HG03432 (cell line): ENCODE measurements at regions not wholly inside any gene's neighbourhood (a gene's known extent, or its start where the extent isn't known, plus 50 kb on each side); places are given as distances from the start of the nearest gene placed in this dataset.
A peak's percentile ranks its signal among the peaks of the same experiment; 100 is the strongest.

ENCODE experiments used
- ATAC-seq: cut with Tn5 transposase; IDR thresholded peaks from one replicate; pipeline ENCODE4 v1.9.1; 2021; ENCODE audit warnings: mild to moderate bottlenecking, moderate library complexity; ENCODE audit not compliant: unreplicated experiment

GRCh38 chr13:100818711-100819110, 144.1 kb upstream of the TMTC4 start:
- no peak for ATAC-seq

DNA sequence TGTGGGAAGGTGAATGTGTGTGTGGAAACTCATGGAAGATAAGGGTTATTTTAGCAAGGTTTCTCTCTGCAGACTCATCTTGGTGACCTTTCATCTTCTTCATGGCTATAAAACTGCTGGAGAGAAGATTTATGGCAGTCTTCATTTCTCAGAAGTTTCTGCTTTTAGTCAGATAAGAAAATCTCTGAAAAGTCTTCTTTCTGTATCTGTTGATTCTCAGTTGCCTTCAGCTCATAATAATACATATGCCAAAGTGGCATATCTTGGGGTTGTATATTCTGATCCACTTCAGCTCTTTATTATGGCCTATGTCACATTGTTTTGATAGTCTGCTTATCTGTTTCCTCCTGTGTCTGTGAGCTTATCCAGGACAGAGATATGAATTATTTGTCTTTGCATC, 143.3 kb upstream of the TMTC4 start:
- no peak for ATAC-seq

DNA sequence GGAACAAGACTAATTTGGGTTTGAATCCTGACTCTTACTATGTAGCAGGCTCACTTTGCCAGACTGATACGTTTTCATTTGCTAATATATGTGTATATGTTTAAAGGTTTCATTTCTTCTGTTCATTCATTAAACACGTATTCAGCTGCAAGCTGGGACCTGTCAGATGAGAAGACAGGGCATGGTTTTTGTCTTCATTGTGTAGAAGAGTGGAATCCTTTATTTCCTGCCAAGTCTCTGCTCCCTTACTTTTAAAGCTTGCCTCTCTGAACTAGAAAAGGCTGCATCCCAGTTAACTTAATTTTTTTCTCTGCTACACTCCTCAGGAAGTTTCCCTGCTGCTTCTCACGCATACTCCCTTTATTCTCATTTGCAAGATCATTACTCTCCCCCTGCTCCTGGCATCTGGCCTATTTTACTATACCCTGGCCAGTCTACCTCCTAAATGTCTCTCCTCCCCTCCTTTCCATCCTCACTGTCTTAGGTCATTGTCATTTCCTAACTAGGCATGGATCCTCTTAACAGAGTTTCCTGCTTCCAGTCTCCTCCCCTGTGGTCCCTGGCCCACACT, 141.0 kb upstream of the TMTC4 start:
- no peak for ATAC-seq

DNA sequence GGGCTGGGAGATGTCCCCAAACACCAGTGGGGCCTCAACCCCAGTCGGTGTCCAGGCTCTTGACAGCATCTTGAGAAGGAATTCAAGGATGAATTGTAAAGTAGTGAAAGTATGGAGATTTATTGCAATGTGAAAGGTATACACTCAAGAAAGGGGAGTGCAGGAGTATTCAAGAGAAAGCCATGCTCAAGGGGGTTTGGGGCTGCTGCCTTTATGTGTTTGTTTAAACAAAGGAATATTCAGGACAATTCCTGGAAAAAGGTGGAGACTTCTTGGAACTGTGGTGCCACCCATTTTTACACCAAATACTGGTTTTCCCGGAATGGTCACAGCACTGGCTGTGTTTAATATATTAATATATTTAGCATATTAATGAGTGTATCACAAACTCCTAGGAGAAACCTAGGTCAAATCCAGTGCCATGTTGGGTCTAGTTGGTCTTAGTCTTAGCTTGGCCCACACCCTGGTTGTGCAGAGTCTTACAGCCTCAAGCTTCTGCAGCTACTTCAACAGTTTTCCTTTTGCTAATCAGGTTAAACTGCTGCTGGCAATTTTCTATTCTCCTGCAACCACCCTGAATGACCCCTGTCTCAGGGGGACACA, 138.5 kb upstream of the TMTC4 start:
- no peak for ATAC-seq

DNA sequence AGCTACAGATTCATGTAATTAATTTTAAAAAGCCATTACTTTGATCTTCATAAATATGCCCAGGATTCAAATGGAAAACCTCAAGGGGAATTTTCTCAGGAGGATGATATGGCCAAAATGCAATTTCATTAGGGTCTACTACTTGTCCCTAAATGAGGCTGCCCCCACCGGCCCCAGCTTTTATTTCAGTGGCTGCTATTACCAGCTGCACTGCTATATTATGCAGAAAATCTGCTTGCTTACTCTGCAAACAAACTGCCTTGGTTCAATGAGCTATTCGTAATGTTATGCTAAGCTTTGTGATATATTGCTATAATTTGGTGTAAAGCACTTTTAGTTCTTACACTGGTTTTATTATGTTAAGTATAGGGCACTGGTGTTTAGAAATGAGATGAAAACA, 137.3 kb upstream of the TMTC4 start:
- ATAC-seq = no peak

DNA sequence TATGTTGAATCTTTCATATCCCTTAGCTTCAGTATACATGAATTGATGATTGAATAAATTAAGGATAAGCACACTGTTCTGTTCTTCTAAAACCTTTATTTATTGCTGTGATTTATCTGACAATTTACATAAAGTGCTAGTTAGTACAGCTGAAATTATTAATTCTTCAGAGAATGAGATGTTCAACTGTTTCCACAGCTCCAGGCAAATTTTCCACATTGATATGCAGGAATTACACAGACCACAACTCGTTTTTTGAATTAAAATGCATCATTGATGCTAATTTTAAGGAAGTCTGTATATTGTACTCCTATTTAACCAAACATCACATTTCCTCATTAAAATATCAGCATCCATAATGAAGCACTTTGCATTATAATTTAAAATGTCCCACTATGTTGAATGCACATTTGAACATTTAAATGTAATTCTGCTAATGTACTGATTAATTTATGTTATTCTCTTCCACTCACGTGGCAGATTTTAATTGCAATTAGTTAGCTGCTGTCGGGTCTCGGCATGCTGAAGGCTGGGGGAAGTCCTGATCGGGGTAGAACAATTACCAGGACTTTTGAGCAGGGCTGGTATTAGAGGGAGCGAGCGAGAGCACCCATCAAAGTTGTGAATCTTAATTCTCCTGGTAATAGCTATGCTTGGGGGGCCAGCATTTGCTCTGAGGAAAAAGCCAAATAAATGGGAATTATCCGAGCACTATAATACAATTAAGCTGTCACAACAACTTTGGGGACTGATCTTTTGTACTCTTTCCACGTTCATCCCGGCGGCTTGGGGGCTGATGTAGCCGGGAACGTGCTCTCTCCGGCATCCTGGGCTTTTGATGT, 136.7 kb upstream of the TMTC4 start:
- no peak for ATAC-seq

DNA sequence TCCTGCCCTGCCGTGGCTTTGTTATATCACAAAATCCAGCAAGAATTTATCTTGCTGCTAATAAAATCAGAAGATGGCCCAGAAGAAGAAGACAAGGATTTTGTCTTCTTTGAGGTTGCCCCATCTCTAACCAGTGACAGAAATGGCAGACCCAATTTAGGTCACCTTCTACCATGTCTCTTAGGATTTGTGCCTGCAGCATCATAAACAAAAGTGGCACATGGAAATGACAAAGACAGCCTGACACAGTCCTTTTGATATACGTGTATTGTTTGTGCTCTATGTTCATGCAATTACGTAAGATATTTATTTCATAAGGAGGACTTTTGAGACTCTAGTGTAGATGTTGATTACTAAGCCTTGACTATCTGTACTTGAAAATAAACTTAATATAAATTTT, 135.9 kb upstream of the TMTC4 start:
- ATAC-seq = no peak

GRCh38 chr13:100809856-100810255, 135.3 kb upstream of the TMTC4 start:
- no peak for ATAC-seq

DNA sequence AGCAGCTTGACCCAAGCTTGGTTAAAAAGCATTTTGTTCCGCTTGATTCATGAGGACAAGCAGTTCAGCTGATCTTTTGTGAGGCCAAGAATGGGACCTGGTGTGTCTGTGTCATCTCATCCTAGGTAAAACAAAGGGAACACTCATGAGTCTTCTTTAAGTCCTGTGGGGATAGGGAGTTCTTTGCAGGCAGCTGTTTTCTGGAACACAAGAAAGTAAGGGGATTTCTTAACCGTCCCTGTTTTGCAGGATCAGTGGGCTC, 134.5 kb upstream of the TMTC4 start:
- no peak for ATAC-seq

DNA sequence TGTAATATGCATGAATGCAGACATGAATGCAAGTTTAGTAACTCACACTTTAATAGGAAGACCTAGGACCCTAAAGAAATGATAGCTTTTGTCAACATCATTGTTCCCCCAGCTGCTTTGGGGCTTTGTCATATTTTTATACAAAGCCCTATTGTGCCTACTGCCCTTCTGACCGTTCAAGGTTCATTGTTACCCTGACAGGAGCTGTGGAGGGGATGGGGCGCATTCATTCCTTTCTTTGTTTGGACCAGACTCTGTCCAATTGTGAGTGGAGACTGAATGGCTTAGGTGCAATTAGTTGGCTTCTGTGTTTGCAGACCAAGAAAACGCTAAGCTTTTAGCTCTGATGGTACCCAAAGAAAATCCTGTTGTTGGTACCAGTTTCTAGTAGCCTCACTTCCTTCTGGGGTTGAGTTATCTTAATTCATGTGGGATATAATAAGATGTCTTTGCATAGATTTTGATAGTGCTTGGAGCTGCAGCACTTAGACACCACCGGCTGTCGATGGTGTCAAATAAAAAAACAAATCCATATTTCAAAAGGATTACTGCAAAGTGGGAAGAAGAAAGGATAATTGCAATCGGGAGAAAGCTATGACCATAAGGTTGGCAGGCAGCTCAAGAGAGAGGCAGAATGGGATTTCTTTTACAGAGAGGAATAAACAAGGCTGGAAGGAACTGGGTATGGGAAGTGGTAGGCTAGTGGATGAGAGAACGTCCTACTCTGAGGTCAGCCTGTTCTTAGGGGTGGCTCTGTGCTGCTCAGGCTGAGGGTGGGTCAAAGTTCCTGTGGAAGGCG, 133.9 kb upstream of the TMTC4 start:
- no peak for ATAC-seq

- no peak for ATAC-seq
Observed at GRCh38 chr13:100803091-100803490, 128.5 kb upstream of the TMTC4 start.

- ATAC-seq = no peak
Observed at GRCh38 chr13:100800283-100800875, 125.8 kb upstream of the TMTC4 start.

DNA sequence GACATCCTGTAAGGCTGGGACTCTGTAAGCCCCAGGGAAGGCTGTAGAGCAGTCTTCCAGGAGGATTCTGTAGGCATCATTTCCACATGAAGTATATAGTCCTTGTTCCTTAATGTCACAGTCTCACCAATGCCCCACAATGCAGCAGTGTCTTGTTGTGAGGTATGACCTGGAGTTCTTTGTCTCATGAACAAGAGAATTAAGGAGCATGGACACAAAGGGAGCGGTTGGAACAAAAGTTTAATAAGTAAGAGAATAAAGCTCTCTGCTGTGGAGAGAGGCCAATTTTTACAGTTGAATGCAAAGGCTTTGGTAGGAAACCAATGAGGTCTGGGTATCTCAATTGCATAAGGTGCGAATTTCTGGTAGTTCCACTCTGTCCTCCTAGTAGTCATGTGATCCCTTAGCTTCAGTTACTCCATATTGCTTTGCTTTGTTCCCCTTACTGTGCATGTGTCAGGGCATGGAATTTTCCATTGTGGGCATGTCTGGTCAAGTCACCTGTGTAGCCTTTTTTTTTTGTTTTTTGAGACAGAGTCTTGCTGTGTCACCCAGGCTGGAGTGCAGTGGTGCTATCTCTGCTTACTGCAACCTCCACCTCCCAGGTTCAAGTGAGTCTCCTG, 124.3 kb upstream of the TMTC4 start:
- no peak for ATAC-seq

- ATAC-seq = no peak
Observed at GRCh38 chr13:100797921-100798320, 123.3 kb upstream of the TMTC4 start.

GRCh38 chr13:100796463-100796862, 121.9 kb upstream of the TMTC4 start:
- no peak for ATAC-seq

DNA sequence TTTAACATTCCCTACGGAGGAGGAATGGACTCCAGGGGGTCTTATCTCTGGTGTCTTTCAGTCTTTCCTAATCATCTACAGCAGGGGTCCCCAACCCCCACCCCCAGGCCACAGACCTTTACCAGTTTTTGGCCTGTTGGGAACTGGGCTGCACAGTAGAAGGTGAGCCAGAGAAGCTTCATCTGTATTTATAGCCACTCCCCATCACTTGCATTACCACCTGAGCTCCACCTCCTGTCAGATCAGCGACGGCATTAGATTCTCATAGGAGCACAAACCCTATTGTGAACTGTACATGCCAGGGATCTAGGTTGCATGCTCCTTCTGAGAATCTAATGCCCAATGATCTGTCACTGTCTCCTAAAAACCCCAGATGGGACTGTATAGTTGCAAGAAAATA, 120.0 kb upstream of the TMTC4 start:
- no peak for ATAC-seq

GRCh38 chr13:100790405-100790804, 115.8 kb upstream of the TMTC4 start:
- ATAC-seq = peak; percentile 7

GRCh38 chr13:100789968-100790367, 115.4 kb upstream of the TMTC4 start:
- peak; percentile 97 for ATAC-seq

- ATAC-seq = peak; percentile 6
Observed at GRCh38 chr13:100789481-100789880, 114.9 kb upstream of the TMTC4 start.

DNA sequence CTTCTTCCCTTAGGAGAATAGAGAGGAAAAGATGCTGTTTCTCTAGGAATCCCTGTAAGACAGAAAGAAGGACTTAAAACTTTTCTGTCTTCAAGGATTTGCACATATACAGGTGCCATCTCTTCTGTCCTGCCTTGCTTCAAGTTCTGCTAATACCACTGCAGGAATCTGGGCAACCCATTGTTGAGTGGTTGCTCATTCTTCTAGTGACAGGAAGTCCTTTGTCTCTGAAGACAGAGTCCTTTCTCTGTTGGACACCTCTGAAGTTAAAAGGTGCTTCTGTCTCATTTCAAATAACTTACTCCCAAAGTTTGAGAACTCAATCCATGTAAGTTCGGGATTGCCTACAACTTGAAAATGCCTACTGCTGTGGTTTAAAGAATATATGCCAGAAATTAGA, 114.4 kb upstream of the TMTC4 start:
- no peak for ATAC-seq

DNA sequence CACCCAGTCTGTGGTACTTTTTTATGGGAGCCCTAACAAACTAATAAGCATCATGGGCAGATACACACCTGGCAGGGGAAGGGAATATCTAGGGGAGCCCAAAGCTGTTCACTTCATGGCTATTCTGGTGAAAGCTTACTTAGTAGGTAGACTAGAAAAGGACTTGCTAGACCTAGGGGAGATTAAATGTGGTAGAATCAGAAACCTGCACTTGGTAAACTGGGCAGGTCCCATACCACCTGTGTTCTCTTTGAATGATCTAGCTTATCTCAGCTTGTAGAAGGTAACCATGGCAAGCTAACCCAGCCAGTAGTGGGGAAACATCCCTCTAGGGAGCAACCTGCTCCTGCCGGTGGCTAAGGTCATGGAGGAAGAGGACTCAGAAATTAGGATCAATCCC, 113.9 kb upstream of the TMTC4 start:
- ATAC-seq = no peak
